Osteoblast (primary cell): ENCODE measurements at regions not wholly inside any gene's neighbourhood (a gene's known extent, or its start where the extent isn't known, plus 50 kb on each side); places are given as distances from the start of the nearest gene placed in this dataset.
"Not testable (repeated sequence)": the region's sequence is repeated elsewhere in the genome, so short reads cannot be mapped to it uniquely, and the experiment has no call there.

ENCODE experiments used
- DNase-seq: peaks from one replicate; pipeline ENCODE4 v3.0.0; 2011; ENCODE audit warnings: low spot score, mixed read lengths; ENCODE audit not compliant: insufficient read length; ENCODE audit errors: missing footprints
- H2AFZ ChIP-seq: 2 replicates; pipeline ENCODE4 v1.6.0; 2011; ENCODE audit warnings: mild to moderate bottlenecking, low read length
- H3K27ac ChIP-seq: 2 replicates; pipeline ENCODE4 v1.5.1; 2011; ENCODE audit warnings: mild to moderate bottlenecking, low read depth, low read length, moderate library complexity
- H3K27me3 ChIP-seq: 2 replicates; pipeline ENCODE4 v1.6.0; 2012; ENCODE audit warnings: mild to moderate bottlenecking, control low read depth, inconsistent platforms, low read length, moderate library complexity; ENCODE audit not compliant: insufficient read depth
- H3K36me3 ChIP-seq: 2 replicates; pipeline ENCODE4 v1.5.1; 2011; ENCODE audit warnings: mild to moderate bottlenecking, low read length, control low read depth, moderate library complexity; ENCODE audit not compliant: insufficient read depth
- H3K4me1 ChIP-seq: 2 replicates; pipeline ENCODE4 v1.5.1; 2011; ENCODE audit warnings: mild to moderate bottlenecking, low read length, control low read depth, moderate library complexity; ENCODE audit not compliant: insufficient read depth
- H3K4me2 ChIP-seq: 2 replicates; pipeline ENCODE4 v1.6.0; 2011; ENCODE audit warnings: mild to moderate bottlenecking, low read length; ENCODE audit not compliant: insufficient read depth
- H3K4me3 ChIP-seq: fragments of 200-600 bp; sonication (generic); 3 replicates; pipeline ENCODE4 v1.5.1; 2012; ENCODE audit warnings: mild to moderate bottlenecking, low read length, inconsistent platforms; ENCODE audit not compliant: insufficient read depth
- H3K79me2 ChIP-seq: 2 replicates; pipeline ENCODE4 v1.6.0; 2012; ENCODE audit warnings: mild to moderate bottlenecking, low read length, control low read depth, inconsistent platforms; ENCODE audit not compliant: insufficient read depth
- H3K9me3 ChIP-seq: 2 replicates; pipeline ENCODE4 v1.5.1; 2011; ENCODE audit warnings: low read depth, low read length, control low read depth
- H4K20me1 ChIP-seq: 2 replicates; pipeline ENCODE4 v1.6.0; 2012; ENCODE audit warnings: mild to moderate bottlenecking, low read length, control low read depth; ENCODE audit not compliant: insufficient read depth
- CTCF ChIP-seq: IDR thresholded peaks from 2 replicates; pipeline ENCODE4 v1.5.1; 2011; ENCODE audit warnings: mild to moderate bottlenecking, low read depth, low read length, moderate library complexity; ENCODE audit errors: extremely low read depth

DNA sequence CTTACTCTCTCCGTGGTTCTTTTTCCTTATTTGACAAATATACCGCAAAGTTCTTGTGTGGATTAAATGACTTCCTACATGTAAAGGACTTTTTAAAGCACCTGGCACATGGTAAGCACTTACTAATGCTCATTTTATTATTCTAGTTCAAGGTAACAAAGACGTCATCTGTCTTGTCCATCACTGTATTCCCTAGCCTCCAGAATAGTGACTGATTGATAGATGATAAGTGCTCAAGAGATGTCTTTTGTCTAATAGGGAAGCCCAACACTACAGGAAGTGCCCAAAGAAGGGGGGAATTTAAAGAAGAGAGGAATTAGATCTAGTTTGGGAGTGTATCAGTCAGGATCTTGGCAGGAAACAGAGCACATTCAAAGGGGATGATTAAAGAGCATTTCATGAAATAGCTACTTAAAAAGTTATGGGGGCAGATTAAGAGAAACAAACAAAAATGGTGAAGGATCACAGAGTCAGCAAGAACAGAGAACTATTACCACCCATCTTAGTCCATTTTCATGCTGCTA is 151.9 kb downstream of the GXYLT1 start:
- Histone ChIP-seq H3K4me3 (no peak overlapping the region), H3K36me3 (no peaks in the 10 kb centered on the region), H3K27me3 (no peaks in the 10 kb centered on the region), H3K4me1 (no peaks in the 10 kb centered on the region), H3K79me2 (no peaks in the 10 kb centered on the region), H4K20me1 (no peaks in the 10 kb centered on the region), H2AFZ (no peak overlapping the region), H3K27ac (no peak overlapping the region), H3K4me2 (no peak overlapping the region), H3K9me3 (no peaks in the 10 kb centered on the region)
- no peak for TF ChIP-seq CTCF
- no peak for DNase-seq

GRCh38 chr12:41992022-41992421 is 152.7 kb downstream of the GXYLT1 start:
- no peaks in the 10 kb centered on the region for H3K9me3 ChIP-seq

GRCh38 chr12:41988715-41989114 is 156.0 kb downstream of the GXYLT1 start:
- Histone ChIP-seq H3K9me3 (no peaks in the 10 kb centered on the region), H3K4me3 (no peak overlapping the region), H3K4me2 (no peak overlapping the region), H2AFZ (no peak overlapping the region), H3K27me3 (no peaks in the 10 kb centered on the region), H3K79me2 (no peaks in the 10 kb centered on the region), H3K27ac (no peak overlapping the region), H3K4me1 (no peaks in the 10 kb centered on the region), H3K36me3 (no peaks in the 10 kb centered on the region), H4K20me1 (no peaks in the 10 kb centered on the region)
- no peak for TF ChIP-seq CTCF
- no peak for DNase-seq

More at GRCh38 chr12:41992022-41992421, 152.7 kb downstream of the GXYLT1 start:
- DNase-seq: no peak
- Histone ChIP-seq H3K27ac (no peak overlapping the region), H3K36me3 (no peaks in the 10 kb centered on the region), H4K20me1 (no peaks in the 10 kb centered on the region), H2AFZ (no peak overlapping the region), H3K4me1 (no peaks in the 10 kb centered on the region), H3K27me3 (no peaks in the 10 kb centered on the region), H3K4me3 (no peak overlapping the region), H3K79me2 (no peaks in the 10 kb centered on the region), H3K4me2 (no peak overlapping the region)
- TF ChIP-seq CTCF: no peak

DNA sequence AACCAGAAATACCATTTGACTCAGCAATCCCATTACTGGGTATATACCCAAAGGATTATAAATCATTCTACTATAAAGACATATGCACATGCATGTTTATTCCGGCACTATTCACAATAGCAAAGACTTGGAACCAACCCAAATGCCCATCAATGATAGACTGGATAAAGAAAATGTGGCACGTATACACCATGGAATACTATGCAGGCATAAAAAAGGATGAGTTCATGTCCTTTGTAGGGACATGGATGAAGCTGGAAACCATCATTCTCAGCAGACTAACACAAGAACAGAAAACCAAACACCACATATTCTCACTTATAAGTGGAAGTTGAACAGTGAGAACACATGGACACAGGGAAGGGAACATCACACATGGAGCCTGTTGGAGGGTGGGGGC is 158.2 kb downstream of the GXYLT1 start:
- not testable (repeated sequence) for H3K4me3 ChIP-seq, H3K4me1 ChIP-seq, H3K79me2 ChIP-seq, H3K27ac ChIP-seq, H2AFZ ChIP-seq, H3K4me2 ChIP-seq, H3K27me3 ChIP-seq, H3K9me3 ChIP-seq, DNase-seq, H3K36me3 ChIP-seq, H4K20me1 ChIP-seq
